ENCODE measurements at regions not wholly inside any gene's neighbourhood (a gene's known extent, or its start where the extent isn't known, plus 50 kb on each side); places are given as distances from the start of the nearest gene placed in this dataset.

- no peak overlapping the region for H3K4me3 ChIP-seq (ENCODE audit: extremely low read depth in 1 of 4, insufficient read depth in 2 of 4, low read depth in 3 of 4, low read length in 4 of 4)
- no peak overlapping the region for H3K4me2 ChIP-seq (ENCODE audit: insufficient read depth in 1 of 2, low read depth in 2 of 2, low read length in 2 of 2)
- no peaks in the 10 kb centered on the region for H3K23me2 ChIP-seq (ENCODE audit: low read depth, low read length)
- no peaks in the 10 kb centered on the region for H3K4me1 ChIP-seq (replicated peaks in 1 of 4; ENCODE audit: control insufficient read depth in 3 of 4, insufficient read depth in 4 of 4, low read length in 3 of 4)
- 96% methylated on average over 4 of the region's 4 CpGs; no CpG with 5 or more reads in 1 of the 2 experiments for WGBS, 2 experiments (ENCODE audit: extremely low coverage in 1 of 2, insufficient coverage in 1 of 2, insufficient read length in 1 of 2, insufficient replicate concordance in 2 of 2, low coverage in 1 of 2, low lambda C conversion rate in 2 of 2, missing lambda C conversion rate in 1 of 2)
- no peak overlapping the region for H4K8ac ChIP-seq (ENCODE audit: extremely low read depth, insufficient read depth, low read length)
- H3K9ac ChIP-seq (replicated peaks in 1 of 4; ENCODE audit: extremely low read depth in 1 of 4, low read depth in 3 of 4, low read length in 3 of 4) = no peak overlapping the region
- ChIA-PET CTCF (ENCODE audit: partially characterized antibody) (no interaction called here), POLR2A (ENCODE audit: partially characterized antibody) (no interaction called here)
- H3K36me3 ChIP-seq (ENCODE audit: control insufficient read depth in 2 of 4, insufficient read depth in 4 of 4, low read length in 3 of 4) = no peaks in the 10 kb centered on the region
- H2BK12ac ChIP-seq (ENCODE audit: low read depth, low read length) = no peak overlapping the region
- no peaks in the 10 kb centered on the region for H3K79me1 ChIP-seq (ENCODE audit: low read depth, low read length)
- no peak overlapping the region for H2AFZ ChIP-seq (ENCODE audit: low read length)
- no peaks in the 10 kb centered on the region for H3K9me3 ChIP-seq (ENCODE audit: insufficient read depth in 2 of 2, low read depth in 1 of 2, low read length in 1 of 2)
- no peaks in the 10 kb centered on the region for H3K79me2 ChIP-seq (ENCODE audit: control insufficient read depth in 1 of 2, insufficient read depth in 2 of 2, low read length in 2 of 2)
- no peak overlapping the region for H3K56ac ChIP-seq (replicated peaks; ENCODE audit: insufficient read length, low read depth, low read length)
- H3K4ac ChIP-seq (replicated peaks; ENCODE audit: insufficient read length, low read depth, low read length) = no peak overlapping the region
- H2BK20ac ChIP-seq (ENCODE audit: low read length) = no peak overlapping the region
- H2AK5ac ChIP-seq (ENCODE audit: low read depth, low read length) = no peak overlapping the region
- no peak overlapping the region for H4K91ac ChIP-seq (replicated peaks; ENCODE audit: insufficient read length, low read length)
- no peak overlapping the region for H4K5ac ChIP-seq (ENCODE audit: insufficient read length, low read depth, low read length)
- no peak for DNase-seq (ENCODE audit: low read depth in 1 of 2, low spot score in 2 of 2)
- H3K18ac ChIP-seq (ENCODE audit: extremely low read depth, low read length) = no peak overlapping the region
- no peak overlapping the region for H2BK15ac ChIP-seq (ENCODE audit: low read length)
- no peak overlapping the region for H3K14ac ChIP-seq (ENCODE audit: insufficient read length)
- H3K27me3 ChIP-seq (replicated peaks in 1 of 4; ENCODE audit: control insufficient read depth in 3 of 4, extremely low read depth in 1 of 4, insufficient read depth in 3 of 4, low read length in 3 of 4) = no peaks in the 10 kb centered on the region
- FAIRE-seq = no peak
- no peak overlapping the region for H2BK5ac ChIP-seq (ENCODE audit: low read depth, low read length)
- H4K20me1 ChIP-seq (replicated peaks in 1 of 2; ENCODE audit: control insufficient read depth in 1 of 2, insufficient read depth in 2 of 2, low read length in 2 of 2) = no peaks in the 10 kb centered on the region
- H2BK120ac ChIP-seq (replicated peaks; ENCODE audit: low read depth, low read length) = no peak overlapping the region
- H3K23ac ChIP-seq (ENCODE audit: insufficient read length) = no peak overlapping the region
- no peak overlapping the region for H3K27ac ChIP-seq (ENCODE audit: low read depth, low read length)
- TF ChIP-seq RXRA (IDR thresholded peaks at IDR 0.05; ENCODE audit: insufficient read depth, low read depth, low read length) (no peak), BACH1 (IDR thresholded peaks at IDR 0.05; ENCODE audit: low read length) (no peak), SUZ12 (IDR thresholded peaks at IDR 0.05; ENCODE audit: low read length) (no peak), CTCF (IDR thresholded peaks at IDR 0.05; ENCODE audit: control extremely low read depth in 1 of 3, insufficient read depth in 1 of 3, low read depth in 1 of 3, low read length in 3 of 3) (no peak), CHD2 (IDR thresholded peaks at IDR 0.05; ENCODE audit: low read length) (no peak), ASH2L (IDR thresholded peaks at IDR 0.05; ENCODE audit: low read length) (no peak), KDM5A (IDR thresholded peaks at IDR 0.05; ENCODE audit: low read length) (no peak), TBP (IDR thresholded peaks at IDR 0.05; ENCODE audit: low read depth, low read length) (no peak), ATF3 (IDR thresholded peaks at IDR 0.05; ENCODE audit: insufficient read depth, low read depth, low read length) (no peak), EP300 (IDR thresholded peaks at IDR 0.05; ENCODE audit: borderline replicate concordance in 1 of 2, low read depth in 2 of 2, low read length in 2 of 2) (no peak), E2F6 (IDR thresholded peaks at IDR 0.05) (no peak), SP4 (IDR thresholded peaks at IDR 0.05; ENCODE audit: low read length) (no peak)
These were observed 210.1 kb upstream of the LRATD1 start for GRCh38 chr2:14422426-14422825.

All from H1 (cell line).